GM12878 (cell line): ENCODE measurements at regions not wholly inside any gene's neighbourhood (a gene's known extent, or its start where the extent isn't known, plus 50 kb on each side); places are given as distances from the start of the nearest gene placed in this dataset.

Experiments
- ATAC-seq: fragments of 200-7000 bp; cut with Tn5 transposase; 3 replicates; pipeline ENCODE4 v1.9.1; 2020; ENCODE audit warnings: mild to moderate bottlenecking, moderate library complexity
- BruUV-seq: library from RNA; stranded (reverse); fragments of 400-500 nt; replicated peaks from 2 replicates; lab custom pipeline; 2021; lab: Mats Ljungman, UMichigan
- CTCF ChIA-PET: fragments of 300-600 bp; sonication (Branson Sonifier 250); formaldehyde crosslinking; extraction: SDS; loops from one replicate; lab custom pipeline; 2021; ENCODE audit warnings: inconsistent platforms; lab: Yijun Ruan, JAX
- POLR2A ChIA-PET: fragments of 350-600 bp; formaldehyde crosslinking; extraction: SDS; loops from one replicate; lab custom pipeline; 2021; ENCODE audit warnings: inconsistent platforms; lab: Charles Lee
- RAD21 ChIA-PET: fragments of 300-600 bp; sonication (Branson Sonifier 250); formaldehyde crosslinking; loops from one replicate; lab custom pipeline; 2023; ENCODE audit warnings: antibody characterized with exemption; ENCODE audit not compliant: unreplicated experiment; lab: Charles Lee
- SMC1A ChIA-PET: fragments of 300-600 bp; sonication (Branson Sonifier 250); formaldehyde crosslinking; loops from one replicate; lab custom pipeline; 2023; ENCODE audit not compliant: unreplicated experiment, uncharacterized antibody; lab: Charles Lee
- DNase-seq: peaks from one replicate; pipeline ENCODE4 v3.0.0-alpha.2; 2011; ENCODE audit warnings: low read depth, low spot score
- FAIRE-seq: peaks from 3 replicates; lab custom pipeline; 2011; peaks lifted over from hg19 to GRCh38; lab: Jason Lieb, UNC
- H2AFZ ChIP-seq: 2 replicates; pipeline ENCODE4 v1.6.0; 2011; ENCODE audit warnings: low read depth, low read length, control low read depth; ENCODE audit not compliant: control insufficient read depth
- H3K27ac ChIP-seq: 2 replicates; pipeline ENCODE4 v1.5.1; 2011; ENCODE audit warnings: control low read depth; ENCODE audit not compliant: control insufficient read depth, insufficient read depth
- H3K27me3 ChIP-seq, 2 experiments: replicated peaks in 1 of 2; 2 replicates each; pipeline versions ENCODE4 v1.6.0 to v1.6.1; 2011; ENCODE audit warnings: low read length in 1 of 2; ENCODE audit not compliant: control insufficient read depth in 2 of 2, insufficient read depth in 2 of 2
- H3K36me3 ChIP-seq, 2 experiments: 2 replicates each; pipeline ENCODE4 v1.5.1; 2011; ENCODE audit warnings: low read length in 1 of 2; ENCODE audit not compliant: control insufficient read depth in 2 of 2, insufficient read depth in 2 of 2
- H3K4me1 ChIP-seq: 2 replicates; pipeline ENCODE4 v1.6.1; 2011; ENCODE audit warnings: mild to moderate bottlenecking, low read length, moderate library complexity, mixed read lengths; ENCODE audit not compliant: control insufficient read depth, insufficient read depth
- H3K4me2 ChIP-seq: 2 replicates; pipeline ENCODE4 v1.6.0; 2011; ENCODE audit warnings: control low read depth; ENCODE audit not compliant: control insufficient read depth, insufficient read depth
- H3K4me3 ChIP-seq: fragments of 200-600 bp; sonication (generic); 2 replicates; pipeline ENCODE4 v1.5.1; 2016
- H3K79me2 ChIP-seq: 2 replicates; pipeline ENCODE4 v1.6.0; 2011; ENCODE audit warnings: low read length; ENCODE audit not compliant: control insufficient read depth, insufficient read depth
- H3K9ac ChIP-seq: 2 replicates; pipeline ENCODE4 v1.8.0; 2011; ENCODE audit warnings: low read length, control low read depth, mixed read lengths; ENCODE audit not compliant: control insufficient read depth, insufficient read depth
- H3K9me3 ChIP-seq: replicated peaks from 3 replicates; pipeline ENCODE4 v1.5.1; 2011; ENCODE audit warnings: mild to moderate bottlenecking, low read length; ENCODE audit not compliant: control insufficient read depth, insufficient read depth
- H4K20me1 ChIP-seq: 2 replicates; pipeline ENCODE4 v1.6.0; 2011; ENCODE audit not compliant: control insufficient read depth, insufficient read depth
- DPF2 ChIP-seq: fragments of 450-650 bp; IDR thresholded peaks from 2 replicates; pipeline ENCODE4 v1.6.1; 2017; ENCODE audit warnings: mild to moderate bottlenecking
- KAT2A ChIP-seq: conservative IDR thresholded peaks from 2 replicates; pipeline ENCODE4 v1.6.1; 2011; ENCODE audit warnings: low read depth, low read length; ENCODE audit not compliant: control insufficient read depth
- LARP7 ChIP-seq: fragments of 450-650 bp; IDR thresholded peaks from 2 replicates; pipeline ENCODE4 v1.6.1; 2017; ENCODE audit warnings: mild to moderate bottlenecking
- MYB ChIP-seq: fragments of 150-350 bp; IDR thresholded peaks from 2 replicates; pipeline ENCODE4 v1.6.1; 2014; ENCODE audit warnings: mild to moderate bottlenecking, low read depth, low read length, borderline replicate concordance
- NBN ChIP-seq: fragments of 450-650 bp; IDR thresholded peaks from 2 replicates; pipeline ENCODE4 v1.6.1; 2016
- PML ChIP-seq: IDR thresholded peaks from 2 replicates; pipeline ENCODE4 v1.6.1; 2012; ENCODE audit warnings: low read length, inconsistent platforms
- SMARCA5 ChIP-seq: fragments of 450-650 bp; IDR thresholded peaks from 2 replicates; pipeline ENCODE4 v1.6.1; 2017; ENCODE audit warnings: mild to moderate bottlenecking
- SREBF1 ChIP-seq: IDR thresholded peaks from 2 replicates; pipeline ENCODE4 v1.6.1; 2012; ENCODE audit warnings: mild to moderate bottlenecking, low read length
- SREBF2 ChIP-seq: IDR thresholded peaks from 2 replicates; pipeline ENCODE4 v1.6.1; 2012; ENCODE audit warnings: mild to moderate bottlenecking, low read length
- SRF ChIP-seq, 2 experiments: IDR thresholded peaks; 2 replicates each; pipeline ENCODE4 v1.6.1; 2011; ENCODE audit warnings: low read depth in 2 of 2, low read length in 2 of 2, mild to moderate bottlenecking in 1 of 2, moderate library complexity in 1 of 2
- TAF1 ChIP-seq: IDR thresholded peaks from 2 replicates; pipeline ENCODE4 v1.6.1; 2011; ENCODE audit warnings: mild to moderate bottlenecking, low read depth, low read length, borderline replicate concordance
- WGBS: methylation state at CpG from one replicate; pipeline ENCODE4 v1.1.6; 2016; ENCODE audit warnings: low lambda C conversion rate; ENCODE audit not compliant: insufficient replicate concordance, insufficient coverage; ENCODE audit errors: missing lambda C conversion rate; 5-methylcytosine and 5-hydroxymethylcytosine counted together
- in situ Hi-C: fragments of 300-500 bp; cut with MboI; formaldehyde crosslinking; loops from 9 replicates; pipeline ENCODE4 v1.14.3; 2018; ENCODE audit warnings: mixed read lengths
- intact Hi-C: fragments of 100-400 bp; cut with micrococcal nuclease; formaldehyde crosslinking; loops from one replicate; pipeline ENCODE4 v1.14.2; 2022; ENCODE audit not compliant: unreplicated experiment
- TF ChIP-seq, protein P1 (sequence below): fragments of 450-650 bp; formaldehyde crosslinking; IDR thresholded peaks from 2 replicates; pipeline ENCODE4 v1.4.0; 2022; ENCODE audit warnings: mild to moderate bottlenecking, moderate library complexity
- TF ChIP-seq, protein P2 (sequence below): fragments of 450-650 bp; IDR thresholded peaks from 2 replicates; pipeline ENCODE4 v1.6.1; 2018; ENCODE audit warnings: borderline replicate concordance, mild to moderate bottlenecking; ENCODE audit not compliant: partially characterized antibody
- TF ChIP-seq, protein P3 (sequence below): fragments of 450-650 bp; IDR thresholded peaks from 2 replicates; pipeline ENCODE4 v1.6.1; 2017; ENCODE audit warnings: mild to moderate bottlenecking, moderate library complexity
- TF ChIP-seq, protein P4 (sequence below): fragments of 150-350 bp; IDR thresholded peaks from 2 replicates; pipeline ENCODE4 v1.6.1; 2014; ENCODE audit warnings: mild to moderate bottlenecking, low read depth, low read length

DNA sequence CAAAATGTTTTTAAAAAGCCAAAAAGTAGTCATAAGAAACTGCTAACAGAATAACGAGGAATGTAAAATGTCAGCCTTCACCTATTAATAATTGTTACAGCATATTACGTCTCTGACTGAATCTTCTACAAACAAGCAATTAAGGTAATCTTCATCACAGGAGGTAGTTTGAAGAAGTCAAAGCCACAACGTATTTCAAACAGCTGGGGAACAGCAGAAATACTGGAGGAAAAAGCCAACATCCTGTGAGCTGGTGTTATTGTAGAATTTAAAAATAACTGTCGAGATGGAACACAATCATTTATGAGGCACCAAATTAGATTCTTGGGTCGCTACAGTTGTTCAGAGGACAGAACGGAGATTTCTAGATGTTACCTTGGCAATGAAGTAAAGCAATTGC, 450.5 kb downstream of the AGTPBP1 start:
- ChIA-PET POLR2A (no interaction called here), SMC1A (no interaction called here), CTCF (no interaction called here), RAD21 (no interaction called here)
- Histone ChIP-seq H3K27me3 (no peaks in the 10 kb centered on the region; a peak in 2 of 4 replicates), H3K4me1 (no peaks in the 10 kb centered on the region), H4K20me1 (no peaks in the 10 kb centered on the region), H3K4me2 (no peak overlapping the region), H3K4me3 (no peak overlapping the region), H3K36me3 (no peaks in the 10 kb centered on the region), H3K27ac (no peak overlapping the region), H2AFZ (no peak overlapping the region), H3K9ac (no peak overlapping the region), H3K79me2 (no peaks in the 10 kb centered on the region), H3K9me3 (no peaks in the 10 kb centered on the region; the same call in 2 of the 3 replicates)
- FAIRE-seq = no peak
- DNase-seq = no peak
- in situ Hi-C loops = no loop called here
- under 1% methylated on average over 6 of the region's 6 CpGs for WGBS
- intact Hi-C loops = no loop called here
- no peak for ATAC-seq
- BruUV-seq = no TSS peak
- TF ChIP-seq NBN (no peak), MYB (no peak), DPF2 (no peak), SRF (IDR thresholded peaks at IDR 0.05; ENCODE audit: low read depth in 2 of 2, low read length in 2 of 2) (no peak), LARP7 (no peak), TAF1 (no peak), SMARCA5 (no peak), PML (no peak), KAT2A (no peak), SREBF1 (no peak), SREBF2 (no peak)
- TF ChIP-seq, protein P1, sequence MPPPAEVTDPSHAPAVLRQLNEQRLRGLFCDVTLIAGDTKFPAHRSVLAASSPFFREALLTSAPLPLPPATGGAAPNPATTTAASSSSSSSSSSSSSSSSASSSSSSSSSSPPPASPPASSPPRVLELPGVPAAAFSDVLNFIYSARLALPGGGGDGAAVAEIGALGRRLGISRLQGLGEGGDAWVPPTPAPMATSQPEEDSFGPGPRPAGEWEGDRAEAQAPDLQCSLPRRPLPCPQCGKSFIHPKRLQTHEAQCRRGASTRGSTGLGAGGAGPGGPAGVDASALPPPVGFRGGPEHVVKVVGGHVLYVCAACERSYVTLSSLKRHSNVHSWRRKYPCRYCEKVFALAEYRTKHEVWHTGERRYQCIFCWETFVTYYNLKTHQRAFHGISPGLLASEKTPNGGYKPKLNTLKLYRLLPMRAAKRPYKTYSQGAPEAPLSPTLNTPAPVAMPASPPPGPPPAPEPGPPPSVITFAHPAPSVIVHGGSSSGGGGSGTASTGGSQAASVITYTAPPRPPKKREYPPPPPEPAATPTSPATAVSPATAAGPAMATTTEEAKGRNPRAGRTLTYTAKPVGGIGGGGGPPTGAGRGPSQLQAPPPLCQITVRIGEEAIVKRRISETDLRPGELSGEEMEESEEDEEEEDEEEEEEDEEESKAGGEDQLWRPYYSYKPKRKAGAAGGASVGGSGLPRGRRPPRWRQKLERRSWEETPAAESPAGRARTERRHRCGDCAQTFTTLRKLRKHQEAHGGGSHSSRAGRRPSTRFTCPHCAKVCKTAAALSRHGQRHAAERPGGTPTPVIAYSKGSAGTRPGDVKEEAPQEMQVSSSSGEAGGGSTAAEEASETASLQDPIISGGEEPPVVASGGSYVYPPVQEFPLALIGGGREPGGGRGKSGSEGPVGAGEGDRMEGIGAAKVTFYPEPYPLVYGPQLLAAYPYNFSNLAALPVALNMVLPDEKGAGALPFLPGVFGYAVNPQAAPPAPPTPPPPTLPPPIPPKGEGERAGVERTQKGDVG (CRISPR knock-in tag) = no peak
- TF ChIP-seq, protein P2, sequence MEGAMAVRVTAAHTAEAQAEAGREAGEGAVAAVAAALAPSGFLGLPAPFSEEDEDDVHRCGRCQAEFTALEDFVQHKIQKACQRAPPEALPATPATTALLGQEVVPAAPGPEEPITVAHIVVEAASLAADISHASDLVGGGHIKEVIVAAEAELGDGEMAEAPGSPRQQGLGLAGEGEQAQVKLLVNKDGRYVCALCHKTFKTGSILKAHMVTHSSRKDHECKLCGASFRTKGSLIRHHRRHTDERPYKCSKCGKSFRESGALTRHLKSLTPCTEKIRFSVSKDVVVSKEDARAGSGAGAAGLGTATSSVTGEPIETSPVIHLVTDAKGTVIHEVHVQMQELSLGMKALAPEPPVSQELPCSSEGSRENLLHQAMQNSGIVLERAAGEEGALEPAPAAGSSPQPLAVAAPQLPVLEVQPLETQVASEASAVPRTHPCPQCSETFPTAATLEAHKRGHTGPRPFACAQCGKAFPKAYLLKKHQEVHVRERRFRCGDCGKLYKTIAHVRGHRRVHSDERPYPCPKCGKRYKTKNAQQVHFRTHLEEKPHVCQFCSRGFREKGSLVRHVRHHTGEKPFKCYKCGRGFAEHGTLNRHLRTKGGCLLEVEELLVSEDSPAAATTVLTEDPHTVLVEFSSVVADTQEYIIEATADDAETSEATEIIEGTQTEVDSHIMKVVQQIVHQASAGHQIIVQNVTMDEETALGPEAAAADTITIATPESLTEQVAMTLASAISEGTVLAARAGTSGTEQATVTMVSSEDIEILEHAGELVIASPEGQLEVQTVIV = no peak
- TF ChIP-seq, protein P3, sequence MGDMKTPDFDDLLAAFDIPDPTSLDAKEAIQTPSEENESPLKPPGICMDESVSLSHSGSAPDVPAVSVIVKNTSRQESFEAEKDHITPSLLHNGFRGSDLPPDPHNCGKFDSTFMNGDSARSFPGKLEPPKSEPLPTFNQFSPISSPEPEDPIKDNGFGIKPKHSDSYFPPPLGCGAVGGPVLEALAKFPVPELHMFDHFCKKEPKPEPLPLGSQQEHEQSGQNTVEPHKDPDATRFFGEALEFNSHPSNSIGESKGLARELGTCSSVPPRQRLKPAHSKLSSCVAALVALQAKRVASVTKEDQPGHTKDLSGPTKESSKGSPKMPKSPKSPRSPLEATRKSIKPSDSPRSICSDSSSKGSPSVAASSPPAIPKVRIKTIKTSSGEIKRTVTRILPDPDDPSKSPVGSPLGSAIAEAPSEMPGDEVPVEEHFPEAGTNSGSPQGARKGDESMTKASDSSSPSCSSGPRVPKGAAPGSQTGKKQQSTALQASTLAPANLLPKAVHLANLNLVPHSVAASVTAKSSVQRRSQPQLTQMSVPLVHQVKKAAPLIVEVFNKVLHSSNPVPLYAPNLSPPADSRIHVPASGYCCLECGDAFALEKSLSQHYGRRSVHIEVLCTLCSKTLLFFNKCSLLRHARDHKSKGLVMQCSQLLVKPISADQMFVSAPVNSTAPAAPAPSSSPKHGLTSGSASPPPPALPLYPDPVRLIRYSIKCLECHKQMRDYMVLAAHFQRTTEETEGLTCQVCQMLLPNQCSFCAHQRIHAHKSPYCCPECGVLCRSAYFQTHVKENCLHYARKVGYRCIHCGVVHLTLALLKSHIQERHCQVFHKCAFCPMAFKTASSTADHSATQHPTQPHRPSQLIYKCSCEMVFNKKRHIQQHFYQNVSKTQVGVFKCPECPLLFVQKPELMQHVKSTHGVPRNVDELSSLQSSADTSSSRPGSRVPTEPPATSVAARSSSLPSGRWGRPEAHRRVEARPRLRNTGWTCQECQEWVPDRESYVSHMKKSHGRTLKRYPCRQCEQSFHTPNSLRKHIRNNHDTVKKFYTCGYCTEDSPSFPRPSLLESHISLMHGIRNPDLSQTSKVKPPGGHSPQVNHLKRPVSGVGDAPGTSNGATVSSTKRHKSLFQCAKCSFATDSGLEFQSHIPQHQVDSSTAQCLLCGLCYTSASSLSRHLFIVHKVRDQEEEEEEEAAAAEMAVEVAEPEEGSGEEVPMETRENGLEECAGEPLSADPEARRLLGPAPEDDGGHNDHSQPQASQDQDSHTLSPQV = no peak
- TF ChIP-seq, protein P4, sequence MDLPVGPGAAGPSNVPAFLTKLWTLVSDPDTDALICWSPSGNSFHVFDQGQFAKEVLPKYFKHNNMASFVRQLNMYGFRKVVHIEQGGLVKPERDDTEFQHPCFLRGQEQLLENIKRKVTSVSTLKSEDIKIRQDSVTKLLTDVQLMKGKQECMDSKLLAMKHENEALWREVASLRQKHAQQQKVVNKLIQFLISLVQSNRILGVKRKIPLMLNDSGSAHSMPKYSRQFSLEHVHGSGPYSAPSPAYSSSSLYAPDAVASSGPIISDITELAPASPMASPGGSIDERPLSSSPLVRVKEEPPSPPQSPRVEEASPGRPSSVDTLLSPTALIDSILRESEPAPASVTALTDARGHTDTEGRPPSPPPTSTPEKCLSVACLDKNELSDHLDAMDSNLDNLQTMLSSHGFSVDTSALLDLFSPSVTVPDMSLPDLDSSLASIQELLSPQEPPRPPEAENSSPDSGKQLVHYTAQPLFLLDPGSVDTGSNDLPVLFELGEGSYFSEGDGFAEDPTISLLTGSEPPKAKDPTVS = no peak
